DND-41 (cell line): ENCODE measurements at regions not wholly inside any gene's neighbourhood (a gene's known extent, or its start where the extent isn't known, plus 50 kb on each side); places are given as distances from the start of the nearest gene placed in this dataset.

Experiments
- ATAC-seq: fragments of 200-7000 bp; cut with Tn5 transposase; 3 replicates; pipeline ENCODE4 v1.9.1; 2021; ENCODE audit warnings: low read depth; ENCODE audit not compliant: insufficient read depth
- DNase-seq: peaks from one replicate; pipeline ENCODE4 v3.0.0-alpha.2; 2020
- H2AFZ ChIP-seq: 2 replicates; pipeline ENCODE4 v1.6.0; 2012; ENCODE audit warnings: low read depth, low read length
- H3K27ac ChIP-seq: 2 replicates; pipeline ENCODE4 v1.5.1; 2012; ENCODE audit warnings: low read length, inconsistent platforms
- H3K27me3 ChIP-seq: fragments of 200-600 bp; sonication (generic); 2 replicates; pipeline ENCODE4 v1.6.0; 2012; ENCODE audit warnings: low read length, mild to moderate bottlenecking, inconsistent platforms; ENCODE audit not compliant: insufficient read depth, poor library complexity
- H3K36me3 ChIP-seq: 2 replicates; pipeline ENCODE4 v1.5.1; 2012; ENCODE audit warnings: low read length, inconsistent platforms; ENCODE audit not compliant: insufficient read depth
- H3K4me1 ChIP-seq: 2 replicates; pipeline ENCODE4 v1.5.1; 2012; ENCODE audit warnings: mild to moderate bottlenecking, low read length; ENCODE audit not compliant: insufficient read depth
- H3K4me2 ChIP-seq: 2 replicates; pipeline ENCODE4 v1.6.0; 2012; ENCODE audit warnings: mild to moderate bottlenecking, moderate library complexity, low read length, inconsistent platforms; ENCODE audit not compliant: insufficient read depth
- H3K4me3 ChIP-seq, 2 experiments: fragments of 200-600 bp in 1 of 2; shearing (Covaris generic) in 1 of 2; 2 replicates each; pipeline ENCODE4 v1.5.1; 2012 to 2016; ENCODE audit warnings: inconsistent platforms in 2 of 2, low read length in 2 of 2, mild to moderate bottlenecking in 2 of 2, low read depth in 1 of 2, moderate library complexity in 1 of 2
- H3K79me2 ChIP-seq: 2 replicates; pipeline ENCODE4 v1.6.0; 2012; ENCODE audit warnings: low read length, inconsistent platforms; ENCODE audit not compliant: insufficient read depth
- H3K9ac ChIP-seq: 2 replicates; pipeline ENCODE4 v1.6.0; 2012; ENCODE audit warnings: low read depth, mild to moderate bottlenecking, inconsistent platforms, low read length, moderate library complexity
- H3K9me3 ChIP-seq: 2 replicates; pipeline ENCODE4 v1.5.1; 2012; ENCODE audit warnings: low read length, moderate library complexity, mild to moderate bottlenecking, inconsistent platforms; ENCODE audit not compliant: insufficient read depth, severe bottlenecking
- H4K20me1 ChIP-seq: 2 replicates; pipeline ENCODE4 v1.6.0; 2012; ENCODE audit warnings: low read length; ENCODE audit not compliant: insufficient read depth
- EZH2 ChIP-seq: IDR thresholded peaks from 3 replicates; pipeline ENCODE4 v1.6.1; 2012; ENCODE audit warnings: borderline replicate concordance, low read depth, mild to moderate bottlenecking, moderate library complexity, low read length, inconsistent platforms; ENCODE audit not compliant: severe bottlenecking
- TF ChIP-seq, protein P1 (sequence below): IDR thresholded peaks from 2 replicates; pipeline ENCODE4 v1.5.1; 2012; ENCODE audit warnings: borderline replicate concordance, low read length, moderate library complexity, mild to moderate bottlenecking; ENCODE audit not compliant: poor library complexity, severe bottlenecking; ENCODE audit errors: extremely low read depth

DNA sequence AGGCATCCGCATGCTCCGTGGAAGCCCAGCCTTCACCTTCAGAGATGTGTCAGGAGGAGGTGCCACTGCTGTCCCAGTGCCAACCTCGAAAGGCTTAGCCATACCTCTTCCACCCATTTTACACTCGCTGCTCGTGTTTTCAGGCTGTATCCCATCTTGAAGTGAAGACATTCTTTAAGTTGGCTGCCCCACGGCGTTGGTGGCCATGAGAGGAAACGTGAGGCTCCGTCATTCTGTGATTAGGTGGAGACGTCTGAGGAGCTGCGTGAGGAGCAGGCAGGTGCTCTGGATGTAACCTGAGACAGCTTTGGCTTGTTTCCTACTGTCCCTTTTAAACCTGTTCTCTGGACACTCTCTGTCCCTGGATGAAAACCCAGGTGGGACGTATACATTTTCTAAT, 159.9 kb upstream of the RNF32 start:
- H3K79me2 ChIP-seq = no peaks in the 10 kb centered on the region
- no peak for DNase-seq
- H3K27ac ChIP-seq = no peak overlapping the region
- no peak for TF ChIP-seq EZH2
- TF ChIP-seq, protein P1, sequence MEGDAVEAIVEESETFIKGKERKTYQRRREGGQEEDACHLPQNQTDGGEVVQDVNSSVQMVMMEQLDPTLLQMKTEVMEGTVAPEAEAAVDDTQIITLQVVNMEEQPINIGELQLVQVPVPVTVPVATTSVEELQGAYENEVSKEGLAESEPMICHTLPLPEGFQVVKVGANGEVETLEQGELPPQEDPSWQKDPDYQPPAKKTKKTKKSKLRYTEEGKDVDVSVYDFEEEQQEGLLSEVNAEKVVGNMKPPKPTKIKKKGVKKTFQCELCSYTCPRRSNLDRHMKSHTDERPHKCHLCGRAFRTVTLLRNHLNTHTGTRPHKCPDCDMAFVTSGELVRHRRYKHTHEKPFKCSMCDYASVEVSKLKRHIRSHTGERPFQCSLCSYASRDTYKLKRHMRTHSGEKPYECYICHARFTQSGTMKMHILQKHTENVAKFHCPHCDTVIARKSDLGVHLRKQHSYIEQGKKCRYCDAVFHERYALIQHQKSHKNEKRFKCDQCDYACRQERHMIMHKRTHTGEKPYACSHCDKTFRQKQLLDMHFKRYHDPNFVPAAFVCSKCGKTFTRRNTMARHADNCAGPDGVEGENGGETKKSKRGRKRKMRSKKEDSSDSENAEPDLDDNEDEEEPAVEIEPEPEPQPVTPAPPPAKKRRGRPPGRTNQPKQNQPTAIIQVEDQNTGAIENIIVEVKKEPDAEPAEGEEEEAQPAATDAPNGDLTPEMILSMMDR = no peak
- H3K27me3 ChIP-seq = peaks cover 9% of the 10 kb centered on the region
- H2AFZ ChIP-seq = no peak overlapping the region
- no peaks in the 10 kb centered on the region for H3K9me3 ChIP-seq
- H3K4me2 ChIP-seq = no peak overlapping the region
- no peaks in the 10 kb centered on the region for H3K4me1 ChIP-seq
- no peaks in the 10 kb centered on the region for H4K20me1 ChIP-seq
- ATAC-seq = no peak
- H3K36me3 ChIP-seq = no peaks in the 10 kb centered on the region
- no peak overlapping the region for H3K4me3 ChIP-seq
- no peak overlapping the region for H3K9ac ChIP-seq

DNA sequence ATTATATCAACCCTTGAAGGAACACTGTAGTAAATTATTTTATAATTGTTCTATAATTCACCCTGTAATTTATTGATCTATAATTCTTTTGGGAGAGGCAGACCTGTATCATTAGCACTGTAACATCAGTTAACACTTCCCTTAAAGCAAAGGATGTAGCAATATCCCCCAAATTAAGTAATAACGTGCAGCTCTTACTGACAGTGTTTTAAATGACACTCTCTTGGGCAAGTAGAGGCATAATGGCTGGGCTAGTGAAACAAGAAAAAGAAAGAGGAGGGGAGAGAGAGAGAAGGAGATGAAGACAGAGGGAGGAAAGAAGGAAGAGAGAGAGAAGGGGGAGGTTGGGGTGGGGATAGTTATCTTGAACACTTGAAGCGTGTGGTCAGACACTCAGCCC, 161.0 kb upstream of the RNF32 start:
- Histone ChIP-seq H3K9me3 (no peaks in the 10 kb centered on the region), H3K27me3 (peaks cover 12% of the 10 kb centered on the region), H4K20me1 (no peaks in the 10 kb centered on the region), H3K4me3 (no peak overlapping the region), H3K79me2 (no peaks in the 10 kb centered on the region), H3K27ac (no peak overlapping the region), H3K36me3 (no peaks in the 10 kb centered on the region), H3K9ac (no peak overlapping the region), H3K4me2 (no peak overlapping the region), H2AFZ (no peak overlapping the region), H3K4me1 (no peaks in the 10 kb centered on the region)
- ATAC-seq = no peak
- no peak for TF ChIP-seq EZH2
- TF ChIP-seq, protein P1 = no peak
- no peak for DNase-seq

DNA sequence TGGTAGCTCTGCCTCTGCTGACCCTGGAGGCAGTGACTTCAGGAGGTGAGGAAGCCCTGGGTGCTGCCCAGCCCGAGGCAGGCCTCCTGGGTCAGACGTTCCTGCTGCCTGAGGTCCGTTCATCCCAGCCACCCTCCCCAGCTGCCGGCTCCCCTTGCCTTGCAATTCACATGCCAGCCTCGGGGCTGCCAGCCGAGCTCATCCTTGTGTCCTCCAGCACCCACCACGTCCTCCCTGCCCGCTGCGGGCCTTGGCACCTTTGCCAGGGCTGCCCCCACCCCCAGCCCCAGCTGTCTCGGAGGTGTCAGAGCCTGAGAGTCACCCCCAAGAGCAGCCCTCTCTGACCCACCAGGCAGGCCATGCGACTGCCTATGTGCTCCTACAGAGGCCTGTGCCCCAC, 162.1 kb upstream of the RNF32 start:
- Histone ChIP-seq H2AFZ (no peak overlapping the region), H3K27me3 (peaks cover 17% of the 10 kb centered on the region), H3K4me1 (no peaks in the 10 kb centered on the region), H4K20me1 (no peaks in the 10 kb centered on the region), H3K4me3 (no peak overlapping the region), H3K79me2 (no peaks in the 10 kb centered on the region), H3K9ac (no peak overlapping the region), H3K27ac (no peak overlapping the region), H3K4me2 (no peak overlapping the region), H3K9me3 (no peaks in the 10 kb centered on the region), H3K36me3 (no peaks in the 10 kb centered on the region)
- ATAC-seq = no peak
- DNase-seq = no peak
- TF ChIP-seq, protein P1 = no peak

DNA sequence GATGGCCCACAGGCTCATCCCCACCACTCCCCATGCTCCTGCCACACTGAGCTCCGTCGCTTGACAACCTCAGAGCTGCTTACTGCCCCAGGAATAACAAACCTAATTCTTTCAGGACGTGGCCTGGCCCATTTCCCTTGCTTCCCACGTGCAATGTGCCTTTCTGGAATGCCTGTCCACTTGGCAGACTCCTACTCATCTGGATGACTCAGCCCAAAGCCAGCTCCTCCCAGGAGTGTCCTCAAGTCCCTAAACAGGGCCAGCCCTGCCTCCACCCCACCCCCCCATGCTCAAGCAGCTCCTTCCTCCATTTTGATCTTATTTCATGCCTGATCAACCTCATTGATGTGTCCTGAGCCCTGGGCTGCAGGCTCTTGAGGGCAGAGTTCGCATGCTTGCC, 164.9 kb upstream of the RNF32 start:
- Histone ChIP-seq H3K4me1 (no peaks in the 10 kb centered on the region), H3K27ac (no peak overlapping the region), H3K27me3 (peaks cover 20% of the 10 kb centered on the region), H2AFZ (no peak overlapping the region), H3K4me2 (no peak overlapping the region), H3K36me3 (no peaks in the 10 kb centered on the region), H3K9ac (no peak overlapping the region), H3K9me3 (no peaks in the 10 kb centered on the region), H3K4me3 (no peak overlapping the region), H3K79me2 (no peaks in the 10 kb centered on the region), H4K20me1 (no peaks in the 10 kb centered on the region)
- TF ChIP-seq, protein P1 = no peak
- TF ChIP-seq EZH2 = no peak
- DNase-seq = no peak
- no peak for ATAC-seq
